Astrocyte of the spinal cord (primary cell): ENCODE measurements at regions not wholly inside any gene's neighbourhood (a gene's known extent, or its start where the extent isn't known, plus 50 kb on each side); places are given as distances from the start of the nearest gene placed in this dataset.

ENCODE experiments used
- DNase-seq: peaks from one replicate; pipeline ENCODE4 v3.0.0; 2011; ENCODE audit warnings: low read depth, low spot score
- H3K4me3 ChIP-seq: 2 replicates; pipeline ENCODE4 v1.5.1; 2011; ENCODE audit warnings: low read depth, mild to moderate bottlenecking, low read length, moderate library complexity
- in situ Hi-C: cut with HindIII; loops from 2 replicates; pipeline ENCODE4 v1.10.0; 2017; ENCODE audit warnings: low sequenced_read_pairs
- TF ChIP-seq, protein P1 (sequence below): IDR thresholded peaks from 2 replicates; pipeline ENCODE4 v1.5.1; 2012; ENCODE audit warnings: low read depth, mild to moderate bottlenecking, low read length, inconsistent platforms

DNA sequence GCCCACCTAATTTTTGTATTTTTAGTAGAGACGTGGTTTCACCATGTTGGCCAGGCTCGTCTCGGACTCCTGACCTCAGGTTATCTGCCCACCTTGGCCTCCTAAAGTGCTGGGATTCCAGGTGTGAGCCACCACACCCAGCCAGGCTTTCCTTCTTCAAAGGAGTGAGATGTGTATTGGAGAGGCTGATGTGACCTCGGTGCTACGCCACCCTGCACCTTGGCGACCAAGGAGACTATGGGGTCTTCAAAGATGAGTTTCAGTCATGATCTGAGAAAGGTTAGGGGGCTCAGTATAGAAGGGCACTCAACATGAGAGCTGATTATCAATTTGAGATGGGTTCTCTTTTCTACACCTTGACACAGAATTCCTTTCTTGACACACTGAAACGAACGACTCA lies 284.2 kb upstream of the WWC1 start:
- no peak overlapping the region for H3K4me3 ChIP-seq
- DNase-seq: no peak
- TF ChIP-seq, protein P1, sequence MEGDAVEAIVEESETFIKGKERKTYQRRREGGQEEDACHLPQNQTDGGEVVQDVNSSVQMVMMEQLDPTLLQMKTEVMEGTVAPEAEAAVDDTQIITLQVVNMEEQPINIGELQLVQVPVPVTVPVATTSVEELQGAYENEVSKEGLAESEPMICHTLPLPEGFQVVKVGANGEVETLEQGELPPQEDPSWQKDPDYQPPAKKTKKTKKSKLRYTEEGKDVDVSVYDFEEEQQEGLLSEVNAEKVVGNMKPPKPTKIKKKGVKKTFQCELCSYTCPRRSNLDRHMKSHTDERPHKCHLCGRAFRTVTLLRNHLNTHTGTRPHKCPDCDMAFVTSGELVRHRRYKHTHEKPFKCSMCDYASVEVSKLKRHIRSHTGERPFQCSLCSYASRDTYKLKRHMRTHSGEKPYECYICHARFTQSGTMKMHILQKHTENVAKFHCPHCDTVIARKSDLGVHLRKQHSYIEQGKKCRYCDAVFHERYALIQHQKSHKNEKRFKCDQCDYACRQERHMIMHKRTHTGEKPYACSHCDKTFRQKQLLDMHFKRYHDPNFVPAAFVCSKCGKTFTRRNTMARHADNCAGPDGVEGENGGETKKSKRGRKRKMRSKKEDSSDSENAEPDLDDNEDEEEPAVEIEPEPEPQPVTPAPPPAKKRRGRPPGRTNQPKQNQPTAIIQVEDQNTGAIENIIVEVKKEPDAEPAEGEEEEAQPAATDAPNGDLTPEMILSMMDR: no peak
- in situ Hi-C loops: no loop called here

DNA sequence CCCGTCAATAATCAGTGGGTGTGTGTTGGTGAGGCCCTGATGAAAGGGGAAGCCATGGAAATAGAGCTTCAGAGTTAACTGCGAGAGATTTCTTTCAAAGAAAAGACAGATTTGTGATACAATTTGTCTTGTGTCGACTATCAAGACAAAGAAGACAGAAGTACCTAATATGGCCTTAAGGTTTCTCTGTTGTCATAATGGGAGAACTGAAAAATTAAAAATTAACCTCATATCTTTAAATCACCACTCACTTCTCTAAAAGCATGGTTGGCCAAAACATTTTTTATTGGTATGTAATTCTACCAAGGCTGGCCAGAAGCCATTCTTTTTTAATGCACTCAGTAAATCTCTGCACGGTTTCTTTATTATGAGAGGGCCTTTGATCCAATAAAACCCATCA lies 282.9 kb upstream of the WWC1 start:
- TF ChIP-seq, protein P1: no peak
- DNase-seq: no peak
- no peak overlapping the region for H3K4me3 ChIP-seq
- in situ Hi-C loops: no loop called here

DNA sequence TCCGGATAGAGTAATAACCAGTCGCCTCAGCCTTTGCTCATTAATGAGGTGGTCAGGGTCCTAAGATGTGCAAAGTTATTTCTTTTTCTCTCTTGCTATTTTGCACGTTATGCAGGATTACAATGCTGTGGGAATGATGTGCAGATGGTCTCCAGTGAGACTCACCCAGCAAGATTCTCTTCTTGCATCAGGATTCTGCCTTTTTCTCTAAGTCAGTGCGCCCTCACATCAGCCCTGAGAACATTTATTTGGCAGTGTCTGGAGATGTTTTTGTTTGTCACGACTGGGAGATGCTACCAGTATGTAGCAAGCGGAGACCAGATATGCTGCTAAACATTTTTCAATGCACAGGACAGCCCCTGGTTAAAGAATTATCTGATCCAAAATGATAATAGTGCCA lies 280.3 kb upstream of the WWC1 start:
- no peak for DNase-seq
- no peak overlapping the region for H3K4me3 ChIP-seq
- TF ChIP-seq, protein P1: no peak
- in situ Hi-C loops: no loop called here

DNA sequence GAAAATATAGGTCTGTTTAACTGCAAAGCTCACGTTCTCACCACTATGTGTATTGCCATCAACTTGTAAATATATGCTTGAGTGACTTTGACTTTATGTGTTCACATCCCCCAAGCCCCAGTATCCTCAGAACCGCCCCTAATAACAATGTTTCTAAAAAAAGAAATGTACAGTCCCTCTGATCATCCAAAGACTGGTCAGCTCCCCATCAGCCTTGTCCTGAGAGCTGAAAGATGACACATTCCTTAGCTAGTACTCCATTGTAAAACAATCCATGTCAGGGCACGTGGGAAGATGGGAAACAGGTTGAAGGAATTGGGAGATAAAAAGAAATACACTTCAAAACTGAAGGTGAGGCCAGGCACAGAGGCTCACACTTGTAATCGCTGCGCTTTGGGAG lies 279.4 kb upstream of the WWC1 start:
- TF ChIP-seq, protein P1: no peak
- no peak overlapping the region for H3K4me3 ChIP-seq
- no peak for DNase-seq
- in situ Hi-C loops: no loop called here

DNA sequence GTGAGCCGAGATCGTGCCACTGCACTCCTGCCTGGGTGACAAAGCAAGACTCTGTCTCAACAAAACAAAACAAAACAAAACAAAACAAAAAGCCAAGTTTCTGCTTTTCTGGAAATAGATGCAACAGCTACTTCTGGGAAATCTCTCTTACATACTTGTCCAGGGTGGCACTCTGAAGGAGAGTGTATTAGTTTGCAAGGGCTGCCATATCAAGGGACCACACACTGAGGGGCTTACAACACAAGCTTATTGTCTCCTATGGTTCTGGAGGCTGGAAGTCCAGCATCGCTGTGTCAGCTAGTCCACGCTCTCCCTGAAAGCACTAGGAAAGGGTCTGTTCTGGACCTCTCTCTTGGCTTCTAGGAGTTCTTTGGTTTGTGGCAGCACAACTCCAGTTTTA lies 277.9 kb upstream of the WWC1 start:
- DNase-seq: no peak
- TF ChIP-seq, protein P1: no peak
- in situ Hi-C loops: no loop called here
- H3K4me3 ChIP-seq: no peak overlapping the region

DNA sequence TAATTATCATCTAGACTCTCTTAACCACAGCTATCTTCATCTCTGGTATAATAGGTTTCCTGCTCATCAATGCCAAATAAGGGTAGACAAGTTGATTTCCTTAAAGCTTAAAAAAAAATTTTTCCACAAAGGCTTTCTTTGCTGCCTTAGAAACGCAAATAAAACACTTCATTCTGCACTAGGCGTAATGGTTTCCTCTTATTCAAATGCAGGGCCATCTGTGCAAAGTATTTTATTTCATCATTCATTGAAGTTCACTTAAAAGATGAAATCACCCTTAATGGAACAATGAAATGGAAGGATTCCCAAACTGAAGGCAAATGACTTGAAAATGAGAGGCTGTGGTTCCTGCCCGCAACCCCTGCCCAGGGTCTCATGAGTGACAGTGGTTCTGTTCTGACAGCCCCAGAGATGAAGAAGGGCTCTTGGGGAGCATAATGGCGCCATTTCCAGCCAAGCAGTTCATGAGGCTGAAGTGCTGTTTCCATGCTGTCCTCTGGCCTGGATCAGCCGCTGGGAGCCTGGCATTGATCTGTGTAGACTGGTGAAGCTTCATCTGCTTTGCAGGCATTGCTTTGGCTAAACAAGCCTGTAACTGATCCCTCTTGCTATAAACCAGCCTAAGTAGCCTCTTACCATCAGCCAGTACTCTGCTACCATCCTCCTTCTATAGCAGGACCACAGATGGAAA lies 276.9 kb upstream of the WWC1 start:
- TF ChIP-seq, protein P1: no peak
- in situ Hi-C loops: no loop called here
- no peak overlapping the region for H3K4me3 ChIP-seq
- DNase-seq: no peak
